OCI-LY7 (cell line): ENCODE measurements at regions not wholly inside any gene's neighbourhood (a gene's known extent, or its start where the extent isn't known, plus 50 kb on each side); places are given as distances from the start of the nearest gene placed in this dataset.

Experiments used
- EZH2phosphoT487 ChIP-seq: fragments of 200-600 bp; sonication (generic); IDR thresholded peaks from 2 replicates; pipeline ENCODE4 v1.6.1; 2018; ENCODE audit warnings: low read depth, borderline replicate concordance, mild to moderate bottlenecking, mixed run types, antibody characterized with exemption, low read length, moderate library complexity, mixed read lengths
- TF ChIP-seq, protein P1 (sequence below): fragments of 200-600 bp; sonication (generic); conservative IDR thresholded peaks from 2 replicates; pipeline ENCODE4 v1.5.1; 2014; ENCODE audit warnings: mild to moderate bottlenecking, antibody characterized with exemption, low read length, moderate library complexity, mixed read lengths

- TF ChIP-seq, protein P1, sequence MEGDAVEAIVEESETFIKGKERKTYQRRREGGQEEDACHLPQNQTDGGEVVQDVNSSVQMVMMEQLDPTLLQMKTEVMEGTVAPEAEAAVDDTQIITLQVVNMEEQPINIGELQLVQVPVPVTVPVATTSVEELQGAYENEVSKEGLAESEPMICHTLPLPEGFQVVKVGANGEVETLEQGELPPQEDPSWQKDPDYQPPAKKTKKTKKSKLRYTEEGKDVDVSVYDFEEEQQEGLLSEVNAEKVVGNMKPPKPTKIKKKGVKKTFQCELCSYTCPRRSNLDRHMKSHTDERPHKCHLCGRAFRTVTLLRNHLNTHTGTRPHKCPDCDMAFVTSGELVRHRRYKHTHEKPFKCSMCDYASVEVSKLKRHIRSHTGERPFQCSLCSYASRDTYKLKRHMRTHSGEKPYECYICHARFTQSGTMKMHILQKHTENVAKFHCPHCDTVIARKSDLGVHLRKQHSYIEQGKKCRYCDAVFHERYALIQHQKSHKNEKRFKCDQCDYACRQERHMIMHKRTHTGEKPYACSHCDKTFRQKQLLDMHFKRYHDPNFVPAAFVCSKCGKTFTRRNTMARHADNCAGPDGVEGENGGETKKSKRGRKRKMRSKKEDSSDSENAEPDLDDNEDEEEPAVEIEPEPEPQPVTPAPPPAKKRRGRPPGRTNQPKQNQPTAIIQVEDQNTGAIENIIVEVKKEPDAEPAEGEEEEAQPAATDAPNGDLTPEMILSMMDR: no peak
- TF ChIP-seq EZH2phosphoT487: no peak
Observed at GRCh38 chr6:169939554-169940164, 188.2 kb downstream of the ERMARD start.
